CMK (cell line): ENCODE measurements at regions not wholly inside any gene's neighbourhood (a gene's known extent, or its start where the extent isn't known, plus 50 kb on each side); places are given as distances from the start of the nearest gene placed in this dataset.
"Not testable (repeated sequence)": the region's sequence is repeated elsewhere in the genome, so short reads cannot be mapped to it uniquely, and the experiment has no call there.

ENCODE experiments used
- DNase-seq: peaks from one replicate; pipeline ENCODE4 v3.0.0-alpha.2; 2010; ENCODE audit warnings: low read depth

- DNase-seq = no peak
Measured at GRCh38 chr3:106022913-106023312, 154.1 kb upstream of the CBLB start.

- DNase-seq = no peak
Measured at GRCh38 chr3:106025151-106025722, 156.4 kb upstream of the CBLB start.

- DNase-seq = no peak
Measured at GRCh38 chr3:106029954-106030626, 161.3 kb upstream of the CBLB start.

GRCh38 chr3:106030627-106030963 is 161.8 kb upstream of the CBLB start:
- no peak for DNase-seq

- DNase-seq = no peak
Measured at GRCh38 chr3:106032479-106032878, 163.7 kb upstream of the CBLB start.

- no peak for DNase-seq
Measured at GRCh38 chr3:106033654-106034053, 164.8 kb upstream of the CBLB start.

- no peak for DNase-seq
Measured at GRCh38 chr3:106034313-106034712, 165.5 kb upstream of the CBLB start.

- DNase-seq = no peak
Measured at GRCh38 chr3:106035619-106036018, 166.8 kb upstream of the CBLB start.

GRCh38 chr3:106036696-106037095 is 167.9 kb upstream of the CBLB start:
- DNase-seq = no peak

GRCh38 chr3:106047221-106047620 is 178.4 kb upstream of the CBLB start:
- no peak for DNase-seq

- no peak for DNase-seq
Measured at GRCh38 chr3:106048946-106049481, 180.2 kb upstream of the CBLB start.

GRCh38 chr3:106049821-106050220 is 181.0 kb upstream of the CBLB start:
- no peak for DNase-seq

GRCh38 chr3:106056931-106057330 is 188.1 kb upstream of the CBLB start:
- DNase-seq = no peak

- DNase-seq = no peak
Measured at GRCh38 chr3:106058475-106058874, 189.7 kb upstream of the CBLB start.

- peak; percentile 30 for DNase-seq
Measured at GRCh38 chr3:106059953-106060517, 191.2 kb upstream of the CBLB start.

GRCh38 chr3:106063909-106064308 is 195.1 kb upstream of the CBLB start:
- DNase-seq = no peak

- DNase-seq = no peak
Measured at GRCh38 chr3:106065831-106066230, 197.0 kb upstream of the CBLB start.

- DNase-seq = no peak
Measured at GRCh38 chr3:106067711-106068110, 198.9 kb upstream of the CBLB start.

GRCh38 chr3:106068381-106068780 is 199.6 kb upstream of the CBLB start:
- DNase-seq = no peak

- no peak for DNase-seq
Measured at GRCh38 chr3:106068795-106069194, 200.0 kb upstream of the CBLB start.

- DNase-seq = no peak
Measured at GRCh38 chr3:106070187-106070586, 201.4 kb upstream of the CBLB start.

- DNase-seq = no peak
Measured at GRCh38 chr3:106071306-106071705, 202.5 kb upstream of the CBLB start.

- not testable (repeated sequence) for DNase-seq
Measured at GRCh38 chr3:106072596-106072995, 203.8 kb upstream of the CBLB start.

- not testable (repeated sequence) for DNase-seq
Measured at GRCh38 chr3:106073806-106074205, 205.0 kb upstream of the CBLB start.
